ENCODE measurements at regions not wholly inside any gene's neighbourhood (a gene's known extent, or its start where the extent isn't known, plus 50 kb on each side); places are given as distances from the start of the nearest gene placed in this dataset.

GRCh38 chr5:161235569-161235968 is 311.0 kb downstream of the GABRB2 start:
- Histone ChIP-seq H3K9me3 (ENCODE audit: insufficient read depth, low read length) (no peaks in the 10 kb centered on the region), H3K9ac (ENCODE audit: insufficient read length, low read depth) (no peak overlapping the region), H3K4me1 (ENCODE audit: insufficient read depth, insufficient read length) (no peaks in the 10 kb centered on the region), H3K36me3 (ENCODE audit: insufficient read depth, insufficient read length, low read length) (no peaks in the 10 kb centered on the region), H3K4me3 (ENCODE audit: insufficient read length, low read depth) (no peak overlapping the region), H3K27me3 (ENCODE audit: insufficient read depth, insufficient read length) (no peaks in the 10 kb centered on the region)
- TF ChIP-seq ZNF274 (IDR thresholded peaks at IDR 0.05; ENCODE audit: low read depth, low read length) (no peak), YY1 (IDR thresholded peaks at IDR 0.05; ENCODE audit: insufficient read depth, insufficient read length) (no peak), SUZ12 (IDR thresholded peaks at IDR 0.05; ENCODE audit: extremely low read depth, insufficient read depth, insufficient read length) (no peak)
- DNase-seq (ENCODE audit: low read depth, low spot score): no peak

GRCh38 chr5:161233553-161233952 is 313.0 kb downstream of the GABRB2 start:
- Histone ChIP-seq H3K9ac (ENCODE audit: insufficient read length, low read depth) (no peak overlapping the region), H3K9me3 (ENCODE audit: insufficient read depth, low read length) (no peaks in the 10 kb centered on the region), H3K36me3 (ENCODE audit: insufficient read depth, insufficient read length, low read length) (no peaks in the 10 kb centered on the region), H3K4me1 (ENCODE audit: insufficient read depth, insufficient read length) (no peaks in the 10 kb centered on the region), H3K27me3 (ENCODE audit: insufficient read depth, insufficient read length) (no peaks in the 10 kb centered on the region), H3K4me3 (ENCODE audit: insufficient read length, low read depth) (no peak overlapping the region)
- no peak for DNase-seq (ENCODE audit: low read depth, low spot score)
- TF ChIP-seq SUZ12 (IDR thresholded peaks at IDR 0.05; ENCODE audit: extremely low read depth, insufficient read depth, insufficient read length) (no peak), YY1 (IDR thresholded peaks at IDR 0.05; ENCODE audit: insufficient read depth, insufficient read length) (no peak), ZNF274 (IDR thresholded peaks at IDR 0.05; ENCODE audit: low read depth, low read length) (no peak)

- Histone ChIP-seq H3K4me3 (ENCODE audit: insufficient read length, low read depth) (no peak overlapping the region), H3K9me3 (ENCODE audit: insufficient read depth, low read length) (no peaks in the 10 kb centered on the region), H3K27me3 (ENCODE audit: insufficient read depth, insufficient read length) (no peaks in the 10 kb centered on the region), H3K9ac (ENCODE audit: insufficient read length, low read depth) (no peak overlapping the region), H3K4me1 (ENCODE audit: insufficient read depth, insufficient read length) (no peaks in the 10 kb centered on the region), H3K36me3 (ENCODE audit: insufficient read depth, insufficient read length, low read length) (no peaks in the 10 kb centered on the region)
- DNase-seq (ENCODE audit: low read depth, low spot score): no peak
- TF ChIP-seq SUZ12 (IDR thresholded peaks at IDR 0.05; ENCODE audit: extremely low read depth, insufficient read depth, insufficient read length) (no peak), YY1 (IDR thresholded peaks at IDR 0.05; ENCODE audit: insufficient read depth, insufficient read length) (no peak), ZNF274 (IDR thresholded peaks at IDR 0.05; ENCODE audit: low read depth, low read length) (no peak)
These were observed 316.3 kb downstream of the GABRB2 start for GRCh38 chr5:161230221-161230620.

GRCh38 chr5:161219816-161220215 is 326.7 kb downstream of the GABRB2 start:
- Histone ChIP-seq H3K36me3 (ENCODE audit: insufficient read depth, insufficient read length, low read length) (no peaks in the 10 kb centered on the region), H3K9me3 (ENCODE audit: insufficient read depth, low read length) (no peaks in the 10 kb centered on the region), H3K4me1 (ENCODE audit: insufficient read depth, insufficient read length) (no peaks in the 10 kb centered on the region), H3K4me3 (ENCODE audit: insufficient read length, low read depth) (no peak overlapping the region), H3K27me3 (ENCODE audit: insufficient read depth, insufficient read length) (no peaks in the 10 kb centered on the region), H3K9ac (ENCODE audit: insufficient read length, low read depth) (no peak overlapping the region)
- TF ChIP-seq YY1 (IDR thresholded peaks at IDR 0.05; ENCODE audit: insufficient read depth, insufficient read length): no peak
- no peak for TF ChIP-seq ZNF274 (IDR thresholded peaks at IDR 0.05; ENCODE audit: low read depth, low read length)
- no peak for TF ChIP-seq SUZ12 (IDR thresholded peaks at IDR 0.05; ENCODE audit: extremely low read depth, insufficient read depth, insufficient read length)
- DNase-seq (ENCODE audit: low read depth, low spot score): no peak

GRCh38 chr5:161216877-161217276 is 329.6 kb downstream of the GABRB2 start:
- no peaks in the 10 kb centered on the region for H3K27me3 ChIP-seq (ENCODE audit: insufficient read depth, insufficient read length)
- H3K36me3 ChIP-seq (ENCODE audit: insufficient read depth, insufficient read length, low read length): no peaks in the 10 kb centered on the region
- no peak for DNase-seq (ENCODE audit: low read depth, low spot score)
- H3K4me3 ChIP-seq (ENCODE audit: insufficient read length, low read depth): no peak overlapping the region
- H3K9ac ChIP-seq (ENCODE audit: insufficient read length, low read depth): no peak overlapping the region
- TF ChIP-seq ZNF274 (IDR thresholded peaks at IDR 0.05; ENCODE audit: low read depth, low read length): no peak
- TF ChIP-seq SUZ12 (IDR thresholded peaks at IDR 0.05; ENCODE audit: extremely low read depth, insufficient read depth, insufficient read length): no peak
- no peak for TF ChIP-seq YY1 (IDR thresholded peaks at IDR 0.05; ENCODE audit: insufficient read depth, insufficient read length)
- no peaks in the 10 kb centered on the region for H3K9me3 ChIP-seq (ENCODE audit: insufficient read depth, low read length)
- no peaks in the 10 kb centered on the region for H3K4me1 ChIP-seq (ENCODE audit: insufficient read depth, insufficient read length)

GRCh38 chr5:161212123-161212712 is 334.3 kb downstream of the GABRB2 start:
- H3K27me3 ChIP-seq (ENCODE audit: insufficient read depth, insufficient read length): no peaks in the 10 kb centered on the region
- H3K9ac ChIP-seq (ENCODE audit: insufficient read length, low read depth): no peak overlapping the region
- no peaks in the 10 kb centered on the region for H3K4me1 ChIP-seq (ENCODE audit: insufficient read depth, insufficient read length)
- no peaks in the 10 kb centered on the region for H3K36me3 ChIP-seq (ENCODE audit: insufficient read depth, insufficient read length, low read length)
- TF ChIP-seq SUZ12 (IDR thresholded peaks at IDR 0.05; ENCODE audit: extremely low read depth, insufficient read depth, insufficient read length) (no peak), YY1 (IDR thresholded peaks at IDR 0.05; ENCODE audit: insufficient read depth, insufficient read length) (no peak), ZNF274 (IDR thresholded peaks at IDR 0.05; ENCODE audit: low read depth, low read length) (no peak)
- H3K4me3 ChIP-seq (ENCODE audit: insufficient read length, low read depth): no peak overlapping the region
- H3K9me3 ChIP-seq (ENCODE audit: insufficient read depth, low read length): no peaks in the 10 kb centered on the region
- no peak for DNase-seq (ENCODE audit: low read depth, low spot score)

GRCh38 chr5:161201558-161201957 is 345.0 kb downstream of the GABRB2 start:
- H3K4me1 ChIP-seq (ENCODE audit: insufficient read depth, insufficient read length): no peaks in the 10 kb centered on the region
- no peaks in the 10 kb centered on the region for H3K36me3 ChIP-seq (ENCODE audit: insufficient read depth, insufficient read length, low read length)
- no peak for DNase-seq (ENCODE audit: low read depth, low spot score)
- TF ChIP-seq SUZ12 (IDR thresholded peaks at IDR 0.05; ENCODE audit: extremely low read depth, insufficient read depth, insufficient read length) (no peak), ZNF274 (IDR thresholded peaks at IDR 0.05; ENCODE audit: low read depth, low read length) (no peak), YY1 (IDR thresholded peaks at IDR 0.05; ENCODE audit: insufficient read depth, insufficient read length) (no peak)
- no peaks in the 10 kb centered on the region; the same call in 1 of the 2 replicates for H3K9me3 ChIP-seq (ENCODE audit: insufficient read depth, low read length)
- no peaks in the 10 kb centered on the region for H3K27me3 ChIP-seq (ENCODE audit: insufficient read depth, insufficient read length)
- H3K9ac ChIP-seq (ENCODE audit: insufficient read length, low read depth): no peak overlapping the region
- no peak overlapping the region for H3K4me3 ChIP-seq (ENCODE audit: insufficient read length, low read depth)

Data from NT2/D1 (cell line).